ENCODE measurements at regions not wholly inside any gene's neighbourhood (a gene's known extent, or its start where the extent isn't known, plus 50 kb on each side); places are given as distances from the start of the nearest gene placed in this dataset.

DNA sequence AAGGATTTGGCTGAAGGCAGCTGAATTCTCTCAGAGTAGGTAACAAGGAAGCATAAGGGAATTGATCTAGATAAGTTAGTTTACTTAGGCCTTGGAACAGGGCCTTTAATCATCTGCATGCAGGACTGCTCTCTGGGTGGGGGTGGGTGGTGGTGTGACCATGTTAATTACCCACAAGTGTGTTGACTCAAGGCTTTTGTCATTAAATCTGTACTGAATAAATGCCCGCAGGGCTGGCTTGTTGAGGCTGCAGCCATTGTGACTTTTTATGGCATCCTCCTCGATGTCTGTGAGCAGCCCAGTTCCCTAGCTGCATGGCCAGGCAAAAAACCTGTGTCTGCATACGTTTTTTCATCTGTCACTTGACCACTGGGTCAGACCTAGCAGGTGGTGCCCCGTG lies 63.5 kb upstream of the ASCC3 start:
- no peak for DNase-seq

DNA sequence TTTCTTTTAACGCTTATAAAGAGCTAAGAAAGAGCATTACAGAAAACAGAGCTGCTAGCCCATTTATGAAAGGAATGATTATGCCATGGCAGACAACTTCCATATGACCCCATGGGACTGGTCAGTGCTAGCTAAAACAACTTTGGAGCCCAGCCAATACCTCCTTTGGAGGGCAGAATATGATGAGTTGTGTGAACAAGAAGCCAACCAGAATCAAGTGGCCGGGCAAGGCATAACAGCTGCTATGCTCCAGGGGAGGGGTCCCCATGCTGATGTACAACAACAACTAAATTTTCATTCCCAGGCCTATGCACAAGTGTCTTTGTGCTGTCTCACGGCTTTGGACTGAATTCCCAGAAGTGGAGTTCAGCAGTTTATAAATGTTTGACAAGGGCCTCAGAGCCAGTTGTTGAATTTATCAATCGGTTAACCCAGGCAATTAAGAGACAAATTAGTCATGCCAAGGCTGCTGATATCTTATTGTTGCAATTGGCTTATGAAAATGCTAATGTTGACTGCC lies 65.0 kb upstream of the ASCC3 start:
- no peak for DNase-seq

DNA sequence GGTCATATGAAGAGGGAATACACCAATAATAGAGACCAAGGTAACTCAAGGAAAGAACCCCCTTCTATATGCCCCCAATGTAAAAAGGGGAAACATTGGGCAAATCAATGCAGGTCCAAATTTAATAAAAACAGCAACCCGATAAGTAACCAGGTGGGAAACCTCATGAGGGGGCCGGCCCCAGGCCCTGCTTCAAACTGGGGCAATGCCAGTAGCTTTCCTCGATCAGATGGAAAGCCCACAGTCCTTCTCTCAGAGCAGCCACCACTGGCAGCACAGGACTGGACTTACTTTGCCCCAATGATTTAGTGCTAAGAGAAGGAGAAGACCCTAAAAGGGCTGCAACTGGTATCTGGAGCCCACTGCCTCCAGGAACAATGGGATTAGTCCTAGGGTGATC lies 65.6 kb upstream of the ASCC3 start:
- no peak for DNase-seq

DNA sequence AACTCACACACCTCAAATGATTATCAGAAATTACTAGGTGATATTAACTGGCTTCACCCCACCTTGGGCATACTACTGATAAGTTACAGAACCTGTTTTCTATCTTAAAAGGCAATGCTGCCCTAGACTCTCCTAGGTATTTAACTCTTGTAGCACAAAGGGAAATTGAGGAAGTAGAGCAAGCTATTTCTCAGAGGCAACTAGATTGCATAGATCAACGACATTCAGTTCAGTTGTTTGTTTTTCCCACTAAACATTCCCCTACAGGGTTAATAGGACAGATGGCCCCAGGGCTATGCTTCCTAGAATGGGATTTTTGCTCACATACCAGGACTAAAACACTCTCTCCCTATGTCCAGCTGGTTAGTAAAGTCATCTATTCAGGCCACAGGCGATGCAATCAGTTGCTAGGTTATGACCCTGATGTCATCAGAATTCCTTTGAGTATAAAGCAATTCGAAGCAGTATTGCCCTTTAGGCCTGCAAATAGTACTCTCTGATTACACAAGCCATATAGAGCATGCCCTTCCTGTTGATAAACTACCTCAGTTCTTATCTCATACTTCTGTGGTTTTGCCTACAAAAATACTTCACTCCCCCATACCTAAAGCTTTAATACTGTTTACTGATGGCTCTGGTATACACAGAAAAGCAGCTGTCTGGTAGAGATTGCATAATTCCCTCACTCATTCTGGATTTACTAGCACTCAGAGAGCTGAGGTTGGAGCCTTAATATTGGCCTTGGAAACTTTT lies 67.4 kb upstream of the ASCC3 start:
- no peak for DNase-seq

DNA sequence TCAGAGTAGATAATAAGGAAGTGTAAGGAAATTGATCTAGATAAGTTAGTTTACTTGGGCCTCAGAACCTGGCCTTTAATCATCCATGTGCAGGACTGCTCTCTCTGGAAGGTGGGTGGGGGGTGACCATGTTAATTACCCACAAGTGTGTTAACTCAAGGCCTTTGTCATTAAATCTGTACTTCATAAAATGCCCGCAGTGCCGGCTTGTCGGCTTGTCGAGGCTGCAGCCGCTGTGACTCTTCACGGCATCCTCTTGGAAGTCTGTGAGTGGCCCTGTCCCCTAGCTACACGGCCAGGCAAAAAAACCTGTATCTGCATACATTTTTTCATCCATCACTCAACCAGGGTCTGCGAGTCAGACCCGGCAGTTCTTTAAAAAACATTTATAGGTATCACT lies 70.9 kb upstream of the ASCC3 start:
- DNase-seq, result no peak

DNA sequence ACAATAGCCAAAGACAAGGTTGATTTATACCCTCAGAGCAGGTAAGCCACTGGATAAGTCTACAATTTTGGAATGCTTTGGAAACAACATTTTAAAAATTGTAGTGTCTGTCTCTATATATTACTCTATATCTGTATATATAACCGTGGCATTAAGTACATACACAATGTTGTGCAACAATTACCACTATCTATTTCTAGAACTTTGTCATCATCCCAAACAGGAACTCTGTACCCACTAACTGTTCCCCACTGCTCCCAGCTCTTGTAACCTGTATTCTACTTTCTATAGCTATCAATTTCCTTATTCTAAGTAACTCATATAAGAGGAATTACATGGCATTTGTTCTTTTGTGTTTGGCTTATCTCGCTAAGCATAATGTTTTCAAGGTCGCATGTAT lies 78.2 kb upstream of the ASCC3 start:
- no peak for DNase-seq

DNA sequence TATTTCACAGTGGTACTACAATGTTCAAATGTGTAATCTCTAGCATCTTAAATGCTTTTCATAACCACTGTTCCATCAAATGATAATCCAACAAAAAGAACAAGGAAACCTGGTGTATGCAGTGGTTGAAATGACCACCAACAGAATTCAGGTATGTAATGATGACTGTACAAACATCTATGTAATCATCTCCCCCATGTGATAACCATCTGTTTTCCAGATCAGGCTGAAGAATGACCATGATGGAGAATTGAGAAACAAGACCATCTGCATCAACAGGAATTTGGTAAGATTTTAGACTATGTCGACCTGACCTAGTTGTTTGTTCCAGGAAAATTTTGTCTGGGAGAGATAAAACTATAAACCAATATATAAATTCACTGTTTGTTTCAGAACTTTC lies 81.3 kb upstream of the ASCC3 start:
- no peak for DNase-seq

DNA sequence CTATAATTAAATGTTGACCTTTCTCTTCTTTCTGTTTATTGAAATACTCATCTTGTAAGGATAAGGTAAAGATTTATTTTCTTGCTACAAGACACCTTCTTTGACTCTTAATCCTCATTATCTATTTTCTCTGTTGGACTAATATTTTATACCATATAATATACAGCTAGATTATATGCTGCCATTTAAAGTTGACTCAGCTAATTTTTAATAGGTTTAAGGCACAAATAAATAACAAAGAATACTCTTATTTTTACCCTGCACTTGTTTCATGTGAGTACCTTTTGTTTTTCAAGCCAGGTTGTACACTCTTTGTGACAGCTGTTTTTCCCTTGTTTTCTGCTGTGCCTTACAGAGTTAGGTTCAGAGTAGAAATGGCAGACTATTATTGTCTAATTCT lies 83.9 kb upstream of the ASCC3 start:
- no peak for DNase-seq

DNA sequence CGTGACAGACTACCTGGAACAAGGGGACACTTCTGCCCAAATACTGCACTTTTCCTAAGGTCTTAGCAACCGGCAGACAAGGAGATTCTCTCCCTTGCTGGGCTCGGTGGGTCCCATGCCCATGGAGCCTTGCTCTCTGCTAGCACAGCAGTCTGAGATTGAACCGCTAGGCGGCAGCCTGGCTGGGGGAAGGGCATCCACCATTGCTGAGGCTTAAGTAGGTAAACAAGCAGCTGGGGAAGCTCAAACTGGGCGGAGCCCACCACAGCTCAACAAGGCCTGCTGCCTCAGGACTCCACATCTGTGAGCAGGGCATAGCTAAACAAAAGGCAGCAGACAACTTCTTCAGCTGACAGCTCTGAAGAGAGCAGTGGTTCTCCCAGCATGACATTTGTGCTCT lies 87.8 kb upstream of the ASCC3 start:
- no peak for DNase-seq

DNA sequence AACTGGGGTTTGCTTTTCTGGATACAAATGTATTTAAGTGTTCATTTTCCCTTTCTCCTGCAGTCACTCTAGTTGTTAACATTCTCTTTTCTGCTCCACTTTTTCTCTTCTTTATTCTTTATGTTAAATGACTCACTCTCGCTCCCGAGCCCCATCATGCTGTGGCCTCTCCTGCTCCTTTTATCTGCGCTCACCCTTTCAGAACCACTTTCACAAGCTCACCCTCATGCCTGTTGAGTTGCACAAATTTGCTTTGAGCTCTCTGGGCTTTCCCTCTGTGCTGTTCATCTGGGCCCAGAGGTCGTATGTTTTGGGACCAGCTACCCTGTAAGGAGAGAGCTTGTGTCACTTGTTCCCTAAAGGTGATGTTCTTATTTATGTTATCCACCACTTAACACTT lies 98.1 kb upstream of the ASCC3 start:
- DNase-seq, result no peak

DNA sequence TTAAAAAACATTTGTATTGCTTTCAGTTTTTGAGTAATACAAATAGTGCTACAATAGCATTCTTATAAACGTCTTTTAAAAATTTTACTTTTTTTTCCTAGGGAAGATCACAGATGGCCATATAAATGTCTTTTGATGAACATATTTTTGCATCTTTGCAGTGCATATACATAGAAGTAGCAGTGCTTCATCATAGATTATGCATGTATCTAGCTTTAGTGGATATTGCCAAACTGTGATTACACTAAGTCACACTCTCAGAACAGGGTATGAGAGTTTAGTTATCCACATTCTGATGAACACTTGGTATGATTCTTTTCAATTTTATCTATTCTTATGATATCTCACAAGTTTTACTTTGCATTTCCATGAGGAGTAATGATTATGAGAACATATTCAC lies 99.8 kb upstream of the ASCC3 start:
- no peak for DNase-seq

DNA sequence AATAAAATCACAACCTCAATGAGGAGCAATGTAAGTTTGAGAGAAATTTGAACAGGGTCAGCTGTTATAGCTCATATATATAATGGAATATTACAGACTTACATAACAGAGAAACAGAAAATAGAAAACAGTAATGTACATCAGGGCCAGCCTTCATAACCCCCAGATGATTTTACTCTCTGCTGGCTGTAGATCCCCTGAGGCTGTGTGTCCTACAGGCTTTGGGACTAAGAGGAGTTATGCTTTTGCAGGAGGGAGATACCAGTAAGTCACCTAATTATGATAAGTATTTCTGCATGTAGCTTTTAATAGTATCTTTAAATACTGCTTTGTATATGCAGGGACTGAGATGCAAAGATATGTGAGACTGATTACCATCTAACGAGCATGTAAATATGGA lies 105.8 kb upstream of the ASCC3 start:
- DNase-seq, result no peak

DNA sequence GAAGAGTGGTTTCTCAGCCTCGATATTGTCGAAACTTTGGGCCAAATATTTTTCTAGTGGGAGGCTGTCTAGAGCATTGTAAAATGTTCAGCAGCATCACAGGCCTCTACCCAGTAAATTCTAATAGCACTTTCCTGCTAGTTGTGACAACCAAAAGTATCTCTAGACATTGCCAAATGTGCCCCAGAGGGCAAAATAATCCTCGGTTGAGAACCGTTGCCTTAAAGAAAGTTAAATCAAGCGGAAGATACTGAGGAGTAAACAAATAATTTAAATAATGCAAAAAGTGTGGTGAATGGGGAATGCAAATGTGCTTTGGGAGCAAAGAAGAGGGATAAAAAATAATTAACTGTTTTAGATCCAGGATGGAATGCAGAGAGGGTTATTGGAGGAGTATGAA lies 106.4 kb upstream of the ASCC3 start:
- no peak for DNase-seq

DNA sequence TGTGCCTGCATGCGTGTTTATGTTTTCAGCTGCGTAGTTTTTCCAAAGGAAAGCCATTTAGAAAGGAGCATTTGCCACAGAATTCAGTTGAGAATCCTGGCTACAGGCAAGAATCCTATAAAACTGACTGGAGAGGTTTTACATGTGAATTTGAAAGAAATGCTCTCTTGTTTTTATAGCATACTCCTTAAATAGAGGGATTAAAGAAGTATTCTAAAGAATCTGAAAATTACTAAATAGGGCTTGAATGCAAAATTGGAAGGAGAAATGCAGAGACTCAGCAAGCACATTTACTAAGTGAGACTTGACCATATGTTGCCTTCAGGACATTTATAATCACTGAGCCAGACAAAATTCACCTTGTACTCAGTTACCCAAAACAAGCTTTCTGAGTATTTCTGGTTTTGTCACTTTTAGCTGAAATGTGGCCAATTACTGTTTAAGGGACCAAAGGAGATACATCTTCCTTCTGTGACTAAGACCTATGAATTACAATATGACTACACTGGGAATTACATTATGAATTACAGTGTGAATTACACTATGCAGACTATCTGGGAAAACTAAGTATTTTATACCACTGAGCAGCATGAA lies 107.4 kb upstream of the ASCC3 start:
- DNase-seq, result no peak

DNA sequence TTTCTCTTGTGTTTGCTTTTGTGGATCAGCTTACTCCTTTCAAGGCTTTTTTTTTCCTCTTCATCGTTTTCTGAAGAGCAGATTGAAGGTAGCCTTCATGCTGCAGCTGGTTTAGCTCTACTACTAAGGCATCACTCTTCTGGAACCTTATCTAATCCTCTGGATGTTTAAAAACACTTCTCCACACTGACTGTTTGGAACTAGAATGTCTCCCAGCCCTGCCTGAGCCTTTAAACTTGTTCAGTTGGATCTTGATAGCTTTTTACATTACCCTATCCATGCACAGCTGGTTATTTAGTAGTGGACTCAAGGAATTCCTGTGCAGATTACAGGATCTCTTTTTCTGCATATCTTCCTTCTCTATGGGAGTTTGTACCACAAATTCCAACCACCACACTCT lies 108.9 kb upstream of the ASCC3 start:
- DNase-seq, result no peak

DNA sequence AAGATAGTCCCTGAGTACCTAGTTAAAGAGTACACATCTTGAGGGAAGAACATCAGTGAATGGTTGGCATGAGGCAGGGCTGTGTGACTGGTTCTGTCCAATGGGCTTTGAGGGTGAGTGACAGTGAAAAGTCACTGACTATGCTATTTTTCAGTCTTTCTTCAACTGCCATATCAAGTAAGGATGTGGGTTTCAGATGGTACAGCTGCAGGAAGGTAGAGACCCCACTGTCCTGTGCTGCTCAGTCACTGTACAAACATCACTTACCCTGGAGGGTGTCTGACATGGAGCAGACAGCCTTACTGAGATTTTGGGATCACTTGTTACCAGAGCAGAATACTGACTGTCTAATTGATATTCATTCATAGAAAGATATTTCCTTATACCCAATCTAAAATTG lies 115.3 kb upstream of the ASCC3 start:
- no peak for DNase-seq

DNA sequence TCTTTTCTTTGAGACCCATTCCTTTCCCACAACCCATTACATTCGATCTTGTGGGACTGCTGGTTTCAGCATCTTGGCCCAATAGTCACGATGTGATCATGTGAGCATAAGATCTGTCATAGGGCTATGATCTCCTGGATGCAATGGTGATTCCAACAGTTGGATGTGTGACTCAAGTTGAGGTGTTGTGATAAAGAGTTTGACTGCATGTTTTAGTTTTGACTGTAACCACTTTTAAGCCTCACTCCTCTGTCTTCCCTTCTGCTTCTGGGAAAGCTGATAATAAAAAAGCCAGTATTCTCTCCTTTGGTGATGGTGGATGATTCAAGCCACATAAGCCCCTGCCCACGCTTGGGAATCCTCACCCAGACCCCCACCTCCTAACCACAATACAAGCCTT lies 117.0 kb upstream of the ASCC3 start:
- no peak for DNase-seq

DNA sequence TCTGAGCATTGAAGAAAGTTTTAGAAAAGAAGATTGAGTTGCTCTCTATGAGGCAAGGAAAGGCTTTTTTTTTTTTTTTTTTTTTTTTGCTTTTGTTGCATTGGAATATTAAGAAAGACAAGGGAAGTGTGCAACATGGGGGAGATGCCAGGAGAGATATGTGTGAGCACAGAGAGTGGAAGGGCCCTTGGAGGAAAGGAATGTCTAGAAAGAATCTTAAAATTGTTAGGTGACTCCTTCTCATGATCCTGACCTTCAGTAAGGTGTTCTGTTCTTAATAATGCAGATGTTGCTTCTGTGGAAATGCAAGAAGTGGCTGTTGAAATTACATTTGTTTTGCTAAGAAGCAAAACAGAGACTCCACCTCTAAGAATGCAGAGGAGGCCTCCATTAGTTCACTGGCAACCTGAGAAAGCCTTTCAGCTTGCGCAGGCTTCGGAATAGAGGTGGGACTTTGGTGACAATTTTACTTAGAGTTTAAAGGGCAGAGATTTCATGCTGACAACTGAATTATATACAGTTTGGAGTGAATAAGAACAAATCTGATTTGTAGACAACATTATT lies 118.0 kb upstream of the ASCC3 start:
- no peak for DNase-seq

DNA sequence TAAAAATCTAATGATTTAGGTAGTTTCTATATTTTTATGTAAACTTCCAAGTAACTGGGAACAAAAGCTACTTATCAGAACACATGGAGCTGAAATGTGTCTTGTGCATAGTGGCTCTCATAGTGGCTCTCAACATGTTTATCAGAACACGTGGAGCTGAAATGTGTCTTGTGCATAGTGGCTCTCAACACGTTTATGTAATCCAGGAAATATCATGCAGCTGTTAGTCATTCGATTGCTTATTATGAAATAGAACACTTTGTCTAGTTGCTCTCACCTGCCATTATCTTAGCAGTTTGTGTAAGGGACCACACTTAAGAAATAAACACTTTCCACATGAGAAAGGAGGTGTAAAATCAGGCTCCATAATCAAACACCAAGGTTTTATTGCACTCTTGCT lies 119.2 kb upstream of the ASCC3 start:
- peak; percentile 16 to 39 for DNase-seq

DNA sequence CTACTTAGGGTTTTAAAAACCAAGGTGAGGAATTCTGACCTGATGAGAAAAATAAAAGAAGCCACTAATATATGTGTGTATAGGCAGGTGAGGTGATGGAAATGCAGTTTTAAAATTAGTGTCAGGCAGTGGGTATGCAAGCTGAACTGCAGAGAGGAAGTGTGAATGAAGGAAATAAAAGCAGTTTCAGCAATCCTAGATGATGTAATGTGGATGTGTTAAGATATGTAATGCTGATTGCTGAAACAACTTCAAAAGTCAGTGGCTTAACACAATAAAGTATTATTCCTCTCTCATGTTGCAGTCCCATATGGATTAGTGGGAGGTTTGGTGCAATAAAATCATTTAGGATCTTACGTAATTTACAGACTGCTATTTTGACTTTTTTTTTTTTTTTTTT lies 119.9 kb upstream of the ASCC3 start:
- DNase-seq, result peak; percentile 37 to 51

DNA sequence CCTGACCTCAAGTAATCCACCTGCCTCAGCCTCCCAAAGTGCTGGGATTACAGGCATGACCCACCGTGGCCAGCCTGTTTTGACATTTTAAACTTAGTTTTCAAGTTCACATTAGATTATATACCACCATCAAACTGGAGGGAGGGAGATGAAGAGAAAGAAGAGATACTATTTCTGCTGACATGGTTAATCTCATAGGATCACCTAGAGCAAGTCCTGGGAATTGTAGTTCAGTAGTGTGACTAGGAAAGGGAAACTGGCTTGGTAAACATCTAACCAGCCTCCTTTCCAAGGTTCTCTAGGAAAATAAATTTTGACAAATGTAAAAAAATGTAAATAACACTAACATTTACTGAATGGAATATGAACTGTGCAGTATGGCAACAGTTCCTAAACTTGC lies 120.5 kb upstream of the ASCC3 start:
- DNase-seq, result no peak

DNA sequence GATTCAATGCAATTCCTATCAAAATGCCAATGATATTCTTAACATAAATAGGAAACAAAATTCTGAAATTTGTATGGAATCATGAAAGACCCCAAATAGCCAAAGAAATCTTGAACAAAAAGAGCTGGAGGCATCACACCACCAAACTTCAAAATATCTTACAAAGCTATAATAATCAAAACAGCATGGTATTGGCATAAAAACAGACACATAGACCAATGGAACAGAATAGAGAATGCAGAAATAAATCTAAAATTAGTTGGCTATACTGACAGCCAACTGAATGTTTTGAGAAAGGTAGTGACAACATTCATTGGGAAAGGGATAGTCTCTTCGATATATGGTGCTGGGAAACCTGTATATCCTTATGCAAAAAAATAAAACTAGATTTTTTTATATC lies 121.9 kb upstream of the ASCC3 start:
- no peak for DNase-seq

DNA sequence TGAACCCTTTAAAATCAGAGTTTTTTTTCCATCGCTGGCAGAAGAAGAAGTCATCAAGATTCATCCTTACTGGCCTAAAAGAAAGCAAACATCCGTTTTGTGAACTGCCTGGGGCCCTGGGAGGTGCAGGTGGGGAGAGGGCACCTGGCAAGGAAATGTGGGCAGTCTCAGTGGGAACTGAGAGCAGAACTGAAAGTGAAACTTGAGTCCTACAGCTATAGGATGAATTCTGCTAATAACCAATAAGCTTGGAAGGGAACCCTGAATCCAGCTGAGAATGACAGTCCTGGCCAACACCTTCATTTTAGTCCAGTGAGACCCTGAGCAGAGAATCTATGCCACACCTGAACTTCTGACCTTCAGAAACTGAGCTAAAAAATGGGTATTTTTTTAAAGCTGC lies 130.1 kb upstream of the ASCC3 start:
- DNase-seq, result no peak

DNA sequence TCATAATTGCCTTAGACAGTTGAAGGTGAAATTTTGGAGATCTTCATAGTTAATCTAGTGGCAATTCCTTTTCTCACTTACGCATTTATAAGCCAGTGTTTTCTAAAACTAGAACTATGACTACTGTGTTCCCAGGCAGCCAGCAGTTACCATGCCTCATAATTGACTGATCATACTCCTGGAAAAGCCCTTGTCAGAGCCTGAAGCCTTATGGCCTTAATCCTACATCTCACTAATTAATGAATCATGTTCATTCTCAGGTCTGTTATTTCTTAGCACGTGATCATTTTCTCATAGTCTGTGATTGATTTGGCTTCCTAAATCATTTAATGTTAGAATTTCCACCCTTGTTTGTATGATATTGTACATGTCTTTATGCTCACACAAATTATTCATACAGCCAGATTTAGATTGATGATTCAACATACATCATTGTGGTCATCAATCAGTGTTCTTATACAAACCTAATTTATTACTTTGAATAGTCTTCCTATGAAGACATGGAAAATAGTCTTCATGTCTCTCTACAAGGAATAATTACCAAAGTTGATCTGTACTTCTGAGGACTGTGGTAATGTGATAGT lies 132.6 kb upstream of the ASCC3 start:
- no peak for DNase-seq
